GM12875 (cell line): ENCODE measurements at regions not wholly inside any gene's neighbourhood (a gene's known extent, or its start where the extent isn't known, plus 50 kb on each side); places are given as distances from the start of the nearest gene placed in this dataset.

Experiments
- H3K4me3 ChIP-seq: one replicate; pipeline ENCODE4 v1.5.1; 2011; ENCODE audit warnings: low read depth, low read length, control low read depth
- TF ChIP-seq, protein P1 (sequence below): IDR thresholded peaks from 2 replicates; pipeline ENCODE4 v1.5.1; 2011; ENCODE audit warnings: low read depth, mild to moderate bottlenecking, control low read depth, inconsistent platforms, low read length, moderate library complexity, borderline replicate concordance; ENCODE audit not compliant: insufficient read depth

DNA sequence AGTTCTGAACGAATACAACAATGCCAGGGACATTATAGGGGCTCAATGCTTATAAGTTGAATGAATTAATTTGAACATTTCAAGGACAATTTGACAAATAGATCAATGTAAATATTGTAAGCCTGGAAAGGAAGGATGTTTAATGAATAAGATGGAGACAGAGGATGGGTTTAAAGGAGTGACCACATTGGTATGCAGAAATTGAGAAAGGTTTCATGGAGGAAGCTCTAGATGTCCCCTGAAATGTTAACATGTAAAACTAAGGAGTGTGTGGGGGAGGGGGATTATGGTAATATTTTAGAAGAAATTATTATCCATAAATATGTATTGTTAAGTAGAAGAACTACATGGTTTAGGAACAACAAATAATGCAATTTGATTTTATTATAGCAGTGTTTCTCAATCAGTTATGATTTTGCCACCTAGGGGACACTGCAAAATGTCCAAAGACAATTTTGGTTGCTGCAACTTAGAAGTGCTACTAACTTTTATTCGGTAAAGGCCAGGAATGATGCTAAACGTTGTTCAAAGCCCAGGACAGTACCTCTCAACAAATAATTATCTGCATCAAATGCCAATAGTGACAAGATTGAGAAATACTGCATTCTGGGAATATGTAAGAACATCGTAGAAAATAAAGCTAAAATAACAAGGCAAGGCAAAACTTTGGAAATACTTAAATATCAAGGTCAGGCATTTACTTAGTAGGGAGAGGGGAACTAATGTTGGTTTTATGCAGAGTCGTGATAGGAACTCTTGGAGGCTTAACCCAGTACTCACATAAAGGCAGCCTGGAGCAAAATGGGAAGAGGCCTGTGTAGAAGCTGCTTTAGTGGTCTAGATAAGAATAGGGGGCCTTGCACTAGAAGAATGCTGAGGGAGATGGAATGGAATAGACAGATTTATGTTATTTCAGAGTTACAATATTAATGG, 686.9 kb upstream of the CITED2 start:
- no peak overlapping the region for H3K4me3 ChIP-seq
- TF ChIP-seq, protein P1, sequence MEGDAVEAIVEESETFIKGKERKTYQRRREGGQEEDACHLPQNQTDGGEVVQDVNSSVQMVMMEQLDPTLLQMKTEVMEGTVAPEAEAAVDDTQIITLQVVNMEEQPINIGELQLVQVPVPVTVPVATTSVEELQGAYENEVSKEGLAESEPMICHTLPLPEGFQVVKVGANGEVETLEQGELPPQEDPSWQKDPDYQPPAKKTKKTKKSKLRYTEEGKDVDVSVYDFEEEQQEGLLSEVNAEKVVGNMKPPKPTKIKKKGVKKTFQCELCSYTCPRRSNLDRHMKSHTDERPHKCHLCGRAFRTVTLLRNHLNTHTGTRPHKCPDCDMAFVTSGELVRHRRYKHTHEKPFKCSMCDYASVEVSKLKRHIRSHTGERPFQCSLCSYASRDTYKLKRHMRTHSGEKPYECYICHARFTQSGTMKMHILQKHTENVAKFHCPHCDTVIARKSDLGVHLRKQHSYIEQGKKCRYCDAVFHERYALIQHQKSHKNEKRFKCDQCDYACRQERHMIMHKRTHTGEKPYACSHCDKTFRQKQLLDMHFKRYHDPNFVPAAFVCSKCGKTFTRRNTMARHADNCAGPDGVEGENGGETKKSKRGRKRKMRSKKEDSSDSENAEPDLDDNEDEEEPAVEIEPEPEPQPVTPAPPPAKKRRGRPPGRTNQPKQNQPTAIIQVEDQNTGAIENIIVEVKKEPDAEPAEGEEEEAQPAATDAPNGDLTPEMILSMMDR: no peak

DNA sequence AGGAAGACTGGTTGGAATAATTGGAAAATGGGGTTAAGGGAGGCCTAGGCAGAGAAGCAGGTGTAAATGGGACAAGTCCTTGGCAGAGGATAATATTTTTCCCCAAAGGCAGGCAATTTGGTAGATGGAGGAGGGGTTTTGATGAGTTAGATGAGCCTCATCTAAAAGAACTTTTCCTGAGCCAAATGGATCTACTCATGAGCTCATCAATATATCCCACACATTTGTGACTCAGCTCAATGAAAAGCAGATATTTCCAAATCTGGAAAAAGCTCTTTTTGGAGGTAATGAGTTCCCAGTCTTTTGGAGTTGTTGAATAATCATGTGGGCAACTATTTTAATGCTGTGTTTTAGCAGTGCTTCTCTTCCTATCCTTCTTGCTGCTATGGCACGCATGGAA, 685.5 kb upstream of the CITED2 start:
- TF ChIP-seq, protein P1: no peak

DNA sequence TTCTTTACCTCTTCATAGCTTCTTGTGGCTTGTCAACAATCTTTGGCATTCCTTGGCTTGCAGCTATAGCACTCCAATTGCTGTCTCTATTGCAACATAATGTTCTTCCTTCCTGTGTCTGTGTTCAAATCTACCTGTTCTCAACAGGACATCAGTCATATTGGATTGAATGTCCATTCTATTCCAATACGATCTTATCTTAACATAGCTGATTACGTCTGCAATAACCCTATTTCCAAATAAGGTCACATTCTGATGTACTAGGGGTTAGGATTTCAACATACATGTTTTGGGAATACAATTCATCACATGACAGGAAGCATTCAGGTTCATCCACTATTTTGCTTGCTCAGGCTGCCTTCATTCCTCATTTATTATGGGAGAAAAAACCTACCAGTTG, 684.4 kb upstream of the CITED2 start:
- TF ChIP-seq, protein P1: no peak
- no peak overlapping the region for H3K4me3 ChIP-seq

More for the DNA sequence above, 685.5 kb upstream of the CITED2 start:
- no peak overlapping the region for H3K4me3 ChIP-seq

DNA sequence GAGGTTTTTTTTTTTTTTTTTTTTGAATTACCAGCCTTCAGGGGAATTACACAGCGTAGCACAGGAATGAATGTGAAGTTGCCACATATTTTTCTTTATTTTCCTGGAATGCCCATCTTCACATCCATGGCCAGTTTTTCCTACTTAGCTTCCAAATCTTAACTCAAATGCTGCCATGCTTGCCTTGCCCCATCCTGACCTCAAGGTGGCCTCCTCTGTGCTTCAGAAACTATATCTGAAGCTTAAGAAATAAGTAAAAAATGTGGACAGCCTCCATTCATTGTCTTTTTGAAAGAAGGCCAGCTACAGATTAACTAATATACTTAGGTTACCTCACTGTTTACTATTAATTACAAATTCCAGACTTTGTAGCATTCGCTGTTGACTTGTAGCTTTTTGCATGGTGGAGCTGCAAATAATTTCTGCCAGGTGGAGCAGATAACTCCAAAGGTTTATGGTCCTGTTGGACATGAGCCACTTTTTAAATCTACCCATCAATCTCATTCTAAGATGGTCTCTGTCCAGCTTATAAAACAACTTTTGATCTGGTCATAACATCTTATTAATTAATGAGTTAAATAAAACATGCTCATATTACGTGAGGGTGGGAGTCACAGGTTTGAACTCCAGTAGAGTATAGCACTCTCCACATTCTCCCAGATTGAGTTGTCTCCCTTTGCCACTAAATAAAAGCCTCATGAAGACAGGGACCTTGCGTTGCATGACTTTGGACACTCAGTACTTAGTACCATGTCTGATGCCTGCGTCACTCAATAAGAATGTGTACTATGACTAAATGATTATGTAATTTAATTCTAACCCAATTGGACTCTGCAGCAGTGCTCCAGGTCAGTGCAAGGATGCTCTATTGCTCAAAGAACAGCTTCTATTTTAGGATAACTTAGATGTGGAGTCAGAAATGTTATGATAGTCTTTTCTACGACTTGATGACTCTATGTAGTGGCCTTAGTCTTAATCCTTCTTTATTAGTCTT, 678.6 kb upstream of the CITED2 start:
- no peak overlapping the region for H3K4me3 ChIP-seq
- TF ChIP-seq, protein P1: peak; percentile 31; the same call in 1 of the 2 replicates

DNA sequence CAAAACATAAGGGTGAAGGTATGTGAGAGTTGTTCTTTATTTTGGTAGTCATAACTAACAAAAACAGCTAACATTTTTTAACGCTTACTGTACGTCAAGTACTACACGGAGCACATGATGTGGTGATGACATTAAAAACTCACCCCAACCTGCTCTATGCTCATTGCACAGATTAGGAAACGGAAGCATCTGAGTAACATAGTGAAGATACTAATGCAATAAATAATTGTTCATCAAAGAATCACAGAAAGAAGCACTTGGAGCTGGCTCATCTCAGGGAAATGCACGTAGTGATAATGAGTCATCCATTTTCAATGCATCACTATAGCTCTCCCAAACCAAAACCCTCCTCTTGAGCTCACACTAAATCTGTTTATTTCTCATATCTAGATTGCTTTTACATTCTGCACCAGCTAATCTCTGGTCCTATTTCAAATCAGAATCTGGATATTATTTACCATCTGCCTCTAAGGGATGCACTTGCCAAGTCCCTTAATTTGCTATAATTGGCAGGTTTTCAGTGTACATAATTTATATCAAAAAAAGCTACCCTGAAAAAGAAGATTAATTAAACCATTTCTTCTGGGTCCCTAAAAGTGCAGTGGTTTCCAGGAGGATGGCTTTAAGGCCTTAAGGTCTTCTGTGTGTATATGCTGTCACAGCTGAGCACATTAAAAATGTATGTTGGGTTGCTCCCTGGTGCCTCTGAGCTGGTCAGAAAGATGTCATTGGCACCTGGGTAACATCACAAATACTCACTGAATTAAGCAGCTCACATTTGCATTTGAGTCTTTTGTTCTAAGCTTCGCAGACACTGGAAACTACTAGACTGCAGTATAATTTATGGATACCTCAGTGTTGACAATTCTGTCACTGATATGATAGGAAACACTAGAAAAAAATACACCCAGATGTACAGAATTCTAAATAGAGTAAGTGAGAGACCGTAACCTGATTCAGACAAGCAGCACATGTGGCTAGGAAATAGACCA, 677.4 kb upstream of the CITED2 start:
- H3K4me3 ChIP-seq: no peak overlapping the region

More for the DNA sequence above, 677.4 kb upstream of the CITED2 start:
- TF ChIP-seq, protein P1: no peak
